ENCODE measurements at regions not wholly inside any gene's neighbourhood (a gene's known extent, or its start where the extent isn't known, plus 50 kb on each side); places are given as distances from the start of the nearest gene placed in this dataset.

DNA sequence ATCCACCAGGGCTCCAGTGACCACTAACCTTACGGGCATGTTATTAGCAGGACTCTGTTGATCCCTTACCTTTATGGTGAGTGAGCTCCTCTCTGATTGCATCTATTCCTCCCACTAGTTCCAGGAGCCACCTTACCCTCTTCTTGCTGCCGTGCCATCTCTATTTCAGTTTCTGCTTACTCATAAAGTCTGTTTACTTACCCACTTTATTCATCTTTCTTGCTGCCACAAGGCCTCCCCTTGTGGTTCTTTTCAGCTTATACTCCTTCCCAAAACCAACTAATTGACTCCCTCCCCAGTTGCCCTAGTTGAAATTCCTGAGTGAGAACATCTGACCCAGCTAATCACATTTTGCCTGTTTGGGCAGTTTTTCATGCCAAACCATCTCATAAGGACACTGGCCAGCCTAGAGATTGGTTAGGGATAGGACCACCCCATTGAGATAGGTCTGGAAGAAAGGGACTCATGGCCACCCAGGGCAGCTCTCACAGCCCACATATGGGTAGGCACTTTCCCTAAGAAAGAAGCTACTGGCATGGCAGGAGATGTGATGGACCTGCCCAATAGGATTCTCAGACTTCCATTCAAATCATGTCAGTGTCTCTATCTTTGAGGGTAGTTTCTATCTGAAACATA, 412.7 kb downstream of the EFNA5 start:
- no peak for DNase-seq

DNA sequence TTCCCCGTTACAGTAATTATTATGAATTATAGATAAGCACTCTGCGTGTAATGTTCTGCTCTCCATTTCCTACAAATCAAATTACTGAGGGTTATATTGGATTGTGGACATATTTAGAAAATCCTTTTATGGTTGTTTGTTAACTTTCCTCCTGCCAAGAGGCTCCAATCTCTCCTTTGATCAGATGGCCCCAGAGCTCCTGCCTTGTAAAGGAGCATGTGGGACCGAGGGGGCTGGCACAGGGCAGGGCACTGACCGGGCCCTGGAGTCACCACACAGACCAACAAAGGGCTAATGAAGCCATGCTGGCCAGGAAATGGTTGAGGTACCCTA, 415.9 kb downstream of the EFNA5 start:
- DNase-seq: no peak

DNA sequence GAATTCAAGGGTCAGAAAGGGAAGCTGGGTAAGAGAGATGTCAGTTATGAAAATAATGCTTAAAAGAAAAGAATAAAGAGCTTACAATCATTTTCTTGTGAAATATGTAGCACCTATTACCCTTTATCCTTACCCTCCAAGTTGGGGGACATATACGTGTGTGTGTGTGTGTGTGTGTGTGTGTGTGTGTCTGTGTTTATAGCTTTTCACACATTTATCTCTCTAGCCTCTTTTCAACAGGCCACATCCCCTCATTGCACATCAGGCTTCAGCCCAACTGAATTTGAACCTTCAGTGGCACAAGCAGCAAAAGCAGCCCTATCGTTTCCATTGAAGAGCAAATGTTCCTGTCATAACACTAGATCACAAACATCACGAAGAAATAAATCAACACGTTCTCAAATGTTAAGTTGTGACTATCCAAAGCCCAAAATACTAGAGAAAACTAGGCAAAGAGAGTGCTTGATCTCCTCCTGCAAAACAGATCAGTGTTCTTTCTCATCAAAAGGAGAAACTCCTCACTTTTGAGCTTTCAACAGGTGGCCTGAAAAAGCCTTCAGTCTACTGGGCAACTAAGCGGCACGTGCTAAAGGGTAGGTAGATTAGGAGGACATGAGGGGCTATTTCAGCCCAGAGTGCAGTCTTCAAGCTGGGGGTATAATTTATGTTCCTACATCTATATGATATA, 416.4 kb downstream of the EFNA5 start:
- peak in 1 of 2 donors; percentile 17 for DNase-seq

DNA sequence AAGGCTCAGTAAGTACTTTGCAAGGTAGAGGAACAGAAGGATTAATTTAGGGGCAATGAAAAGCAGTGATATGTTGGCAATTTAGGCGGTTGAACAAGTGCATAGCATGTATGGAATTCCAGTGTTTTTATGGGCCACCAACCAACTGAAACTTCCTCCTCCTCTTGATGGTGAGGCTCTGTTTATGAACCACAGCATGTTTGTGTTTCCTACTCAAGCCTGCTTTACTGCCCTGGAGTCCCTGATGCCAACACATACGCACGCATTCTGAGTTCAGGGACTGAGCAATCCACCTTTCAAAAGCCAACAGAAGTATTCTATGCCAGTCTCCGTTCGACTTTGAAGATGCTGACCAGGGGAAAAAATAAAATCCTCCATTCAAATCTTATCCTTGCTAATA, 417.5 kb downstream of the EFNA5 start:
- no peak for DNase-seq

DNA sequence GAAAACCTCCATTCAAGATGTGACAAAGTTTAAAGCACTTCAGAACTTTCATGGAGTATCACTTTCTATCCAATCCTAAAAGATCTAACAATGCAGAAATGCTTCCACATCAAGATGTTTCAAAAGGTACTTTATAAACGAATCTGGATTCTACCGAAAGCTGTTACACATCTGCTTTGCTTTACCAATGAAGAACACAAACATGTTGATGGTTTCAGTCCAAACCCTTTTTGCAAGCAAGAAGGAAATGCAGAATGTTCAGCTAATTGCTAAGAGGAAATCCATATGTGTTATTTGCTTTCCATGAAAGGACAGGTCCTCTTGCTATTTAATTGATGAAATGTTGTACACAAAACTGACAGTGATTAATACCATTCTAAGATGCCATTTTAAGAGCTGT, 419.6 kb downstream of the EFNA5 start:
- no peak for DNase-seq

DNA sequence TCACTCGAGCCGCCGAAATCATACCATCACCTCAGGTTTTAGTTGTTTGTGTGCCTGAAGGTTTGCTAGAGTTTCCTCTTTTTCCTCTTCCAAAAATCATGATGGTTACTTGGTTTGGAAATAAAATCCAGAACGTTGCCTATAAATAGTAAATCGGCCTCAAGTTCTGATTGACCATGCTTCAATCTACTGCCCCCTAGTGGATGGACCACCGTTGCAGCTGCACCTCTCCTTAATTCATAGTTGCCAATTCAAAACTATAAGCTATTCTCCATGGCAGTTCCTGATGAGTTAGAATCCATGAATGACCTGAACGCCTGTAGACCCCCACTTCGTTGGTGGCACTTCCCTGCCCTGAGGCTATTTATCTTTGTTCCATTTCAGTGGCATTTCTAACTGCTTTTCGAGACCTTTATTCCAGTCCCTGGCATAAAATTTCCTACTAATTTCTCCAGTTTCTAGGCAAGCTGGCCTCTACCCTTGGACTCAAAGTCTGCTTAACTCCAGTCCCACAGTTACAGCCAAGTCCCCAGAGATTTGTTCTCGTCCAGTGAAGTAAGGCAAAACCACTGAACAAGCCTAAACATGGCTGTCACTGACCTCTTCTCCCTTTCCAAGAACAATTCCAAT, 422.6 kb downstream of the EFNA5 start:
- peak; percentile 22 to 48 for DNase-seq

DNA sequence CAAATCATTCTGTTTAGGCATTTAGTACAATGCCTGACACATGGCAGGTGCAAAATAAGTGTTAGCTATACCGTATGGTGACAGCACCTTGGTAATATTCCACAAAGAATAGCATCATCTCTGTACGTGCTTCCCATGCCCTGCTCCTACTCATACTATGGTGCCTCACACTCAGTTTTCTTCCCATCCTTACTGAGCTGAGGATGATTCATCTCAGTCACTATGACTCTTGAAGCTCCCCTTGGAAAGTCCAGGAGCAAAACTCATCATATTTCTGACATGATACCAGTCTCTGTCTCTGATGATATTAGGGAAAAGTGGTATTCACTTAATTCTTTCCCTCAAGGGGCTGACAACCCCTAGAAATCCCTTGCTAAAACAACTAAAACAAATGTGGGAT, 423.3 kb downstream of the EFNA5 start:
- no peak for DNase-seq

DNA sequence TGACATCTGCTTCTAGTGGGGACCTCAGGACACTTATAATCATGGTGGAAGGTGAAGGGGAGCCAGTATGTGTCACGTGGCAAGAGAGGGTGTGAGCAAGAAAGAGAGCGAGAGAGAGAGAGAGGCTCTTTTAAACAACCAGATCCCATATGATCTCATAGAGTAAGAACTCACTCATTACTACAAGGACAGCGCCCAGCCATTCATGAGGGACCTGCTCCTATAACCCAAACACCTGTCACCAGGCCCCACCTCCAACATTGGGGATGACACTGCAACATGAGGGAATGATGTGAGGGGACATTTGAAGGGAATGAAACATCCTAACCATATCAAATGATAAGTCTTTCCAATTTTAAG, 427.5 kb downstream of the EFNA5 start:
- no peak for DNase-seq

DNA sequence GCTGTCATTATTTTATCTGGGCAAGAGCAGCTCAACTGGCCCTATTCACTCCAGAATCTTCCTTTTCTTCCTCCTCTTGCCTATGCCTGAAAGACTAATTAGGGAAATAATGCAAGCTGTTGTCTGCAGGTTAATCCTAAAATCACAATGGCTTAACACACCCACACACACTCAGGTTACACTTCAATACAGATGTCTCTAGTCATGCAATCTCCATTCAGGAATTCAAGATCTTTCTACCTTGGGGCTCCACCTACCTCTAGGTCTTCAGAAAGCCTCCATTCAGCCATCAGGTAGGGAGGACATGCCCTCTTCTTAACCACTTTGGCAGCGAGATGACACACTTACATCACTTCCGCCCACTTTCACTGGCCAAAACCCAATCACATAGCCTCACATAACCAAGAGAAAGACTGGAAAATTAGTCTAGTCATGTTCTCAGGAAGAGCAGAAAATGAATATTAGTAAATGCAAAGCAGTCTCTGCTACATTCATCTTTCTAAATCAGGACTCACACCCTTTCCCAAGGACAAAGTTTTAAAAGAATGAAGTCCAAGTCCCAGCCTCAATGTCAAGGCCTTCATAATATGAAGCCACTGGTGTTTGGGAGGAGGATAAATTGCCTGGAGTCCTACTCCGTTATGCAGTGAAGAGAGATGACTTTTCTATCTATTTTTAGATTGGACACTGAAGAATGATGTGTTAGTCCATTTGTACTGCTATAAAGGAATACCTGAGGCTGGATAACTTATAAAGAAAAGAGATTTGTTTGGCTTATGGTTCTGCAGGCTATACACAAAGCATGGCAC, 428.1 kb downstream of the EFNA5 start:
- DNase-seq: no peak

DNA sequence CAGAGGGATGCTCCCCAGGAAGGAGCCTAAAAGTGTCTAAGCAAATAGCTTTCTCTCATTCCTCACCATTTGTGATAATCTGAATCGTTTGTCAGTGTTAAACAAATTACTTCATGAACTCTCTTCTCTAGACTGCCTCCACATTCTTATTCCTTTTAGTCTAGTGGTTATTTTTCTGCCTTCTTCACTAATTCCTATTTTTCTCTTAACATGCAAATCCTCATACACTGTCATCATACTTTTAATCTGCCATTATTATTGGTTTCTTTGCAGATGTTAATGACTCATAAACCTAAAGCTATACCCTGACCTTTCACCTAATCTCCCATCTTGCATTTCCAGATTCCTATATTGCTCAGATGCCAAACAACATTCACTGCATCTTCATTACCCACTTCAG, 428.9 kb downstream of the EFNA5 start:
- DNase-seq: no peak

DNA sequence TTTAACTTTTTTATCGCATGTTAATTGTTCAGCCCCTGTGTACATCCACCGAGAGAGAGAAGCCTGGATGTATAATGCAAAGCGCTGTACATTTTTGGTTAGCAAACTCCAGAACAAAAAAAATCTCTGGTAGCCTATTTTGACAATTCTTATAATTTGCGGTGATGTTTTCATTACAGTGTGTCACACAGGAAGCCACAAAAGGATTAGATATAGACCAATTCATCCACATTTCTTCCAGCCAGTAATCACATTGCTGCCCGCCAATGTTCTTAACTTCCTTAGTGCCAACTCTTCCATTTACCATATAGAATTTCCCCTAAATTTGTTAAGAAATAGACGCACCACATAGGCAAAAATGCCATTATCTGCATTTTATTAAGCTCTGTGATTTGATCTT, 435.6 kb downstream of the EFNA5 start:
- DNase-seq: no peak

DNA sequence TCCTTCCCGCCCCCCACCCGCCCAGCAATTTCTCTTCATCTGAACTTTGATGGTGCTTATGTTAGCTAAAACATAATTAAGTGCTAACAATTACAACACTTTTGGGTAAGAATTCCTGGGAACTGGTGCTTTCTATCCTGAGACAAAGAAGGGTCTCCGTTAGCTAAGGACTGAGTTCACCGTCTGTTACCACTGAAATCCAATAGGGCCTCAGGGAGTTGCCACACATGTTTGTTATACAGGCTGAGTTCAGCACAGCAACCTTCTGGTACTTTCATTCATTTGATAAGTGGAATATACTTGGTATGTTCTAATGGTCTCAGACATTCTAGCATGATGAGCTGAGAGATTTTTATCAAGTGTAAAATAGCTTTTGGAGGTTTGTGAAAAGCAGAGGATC, 437.9 kb downstream of the EFNA5 start:
- no peak for DNase-seq

DNA sequence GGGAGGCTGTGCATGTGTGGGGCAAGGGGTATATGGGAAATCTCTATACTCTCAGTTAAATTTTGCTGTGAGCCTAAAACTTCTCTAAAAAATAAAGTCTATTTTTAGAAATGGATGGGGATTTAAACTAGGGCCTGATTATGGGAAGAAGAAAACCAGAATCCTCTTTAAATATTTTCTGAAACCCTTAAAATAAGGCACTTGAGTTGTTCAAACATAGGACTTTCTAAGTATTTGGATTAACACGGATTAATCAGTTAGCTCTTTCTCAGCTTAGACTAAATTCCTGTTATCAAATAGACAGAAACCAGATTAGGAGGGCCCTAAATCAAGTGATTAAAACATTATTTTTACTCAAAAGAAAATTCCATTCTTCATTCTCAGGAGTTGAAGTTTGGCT, 438.4 kb downstream of the EFNA5 start:
- no peak for DNase-seq

DNA sequence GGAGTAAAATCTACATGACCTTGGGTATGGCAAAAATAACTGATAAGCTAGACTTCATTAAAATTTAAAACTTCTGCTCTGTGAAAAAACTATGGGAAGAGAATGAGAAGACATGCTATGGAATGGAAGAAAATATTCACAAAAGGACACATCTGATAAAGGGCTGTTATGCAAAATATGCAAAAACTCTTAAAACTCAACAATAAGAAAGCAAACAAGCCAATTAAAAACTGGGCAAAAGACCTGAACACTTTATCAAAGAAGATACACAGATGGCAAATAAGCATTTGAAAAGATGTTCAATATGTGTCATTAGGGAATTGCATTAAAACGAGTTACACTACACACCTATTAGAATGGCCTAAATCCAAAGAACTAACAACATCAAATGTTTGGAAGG, 439.5 kb downstream of the EFNA5 start:
- no peak for DNase-seq

DNA sequence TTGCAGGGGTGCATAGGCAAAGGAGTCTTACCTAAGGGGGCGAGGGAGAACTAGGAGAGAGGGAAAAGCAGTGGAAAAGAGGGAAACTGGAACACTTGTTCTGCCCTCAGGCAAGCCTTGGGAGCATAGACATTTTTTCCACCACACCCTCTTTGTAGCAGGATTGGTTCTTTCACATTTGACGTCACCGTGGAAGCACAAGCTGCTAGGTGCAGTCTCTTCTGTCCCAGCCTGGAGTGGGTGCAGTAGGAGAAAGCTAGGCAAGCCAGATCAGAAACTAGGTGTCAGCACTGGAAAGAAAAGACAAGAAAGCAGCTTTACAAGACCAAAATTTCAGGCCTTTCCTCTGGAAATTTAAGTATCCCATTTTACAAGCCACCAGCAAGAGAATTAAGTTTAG, 440.4 kb downstream of the EFNA5 start:
- no peak for DNase-seq

DNA sequence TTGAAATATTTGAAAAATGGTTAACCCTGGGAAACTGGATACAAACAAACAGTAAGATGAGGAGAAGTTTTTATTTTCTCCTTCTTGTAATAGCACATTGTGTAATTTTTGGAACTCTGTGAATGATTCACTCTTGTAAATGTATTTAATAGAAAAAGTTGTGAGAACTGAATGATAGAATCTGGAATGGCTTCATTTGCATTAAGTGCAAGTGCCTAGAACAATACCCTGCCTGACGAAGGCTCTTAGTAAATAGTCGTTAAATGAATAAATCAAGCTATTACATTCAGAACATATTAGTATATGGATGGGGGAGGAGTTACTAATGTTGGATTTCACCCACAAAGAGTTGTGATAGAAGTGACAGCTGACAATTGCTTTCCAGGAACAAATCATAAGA, 442.5 kb downstream of the EFNA5 start:
- no peak for DNase-seq

DNA sequence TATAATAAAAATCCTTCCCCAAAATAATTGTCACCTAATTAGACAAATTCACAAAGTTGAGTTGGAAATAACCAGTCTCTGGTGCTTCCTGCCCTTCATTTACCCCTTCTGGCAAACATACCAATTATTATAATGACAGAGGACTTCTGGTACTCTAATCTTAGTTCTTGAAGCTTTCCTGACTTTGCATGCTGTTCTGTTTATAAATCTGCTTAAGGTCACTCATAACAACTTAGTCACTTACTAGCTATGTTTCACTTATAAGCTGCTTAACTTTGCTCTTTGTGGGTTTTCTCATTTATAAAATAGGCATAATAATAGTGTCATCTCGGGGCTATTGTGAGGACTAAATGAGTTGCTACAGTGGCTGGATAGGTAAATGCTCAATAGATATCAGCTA, 446.5 kb downstream of the EFNA5 start:
- DNase-seq: no peak

DNA sequence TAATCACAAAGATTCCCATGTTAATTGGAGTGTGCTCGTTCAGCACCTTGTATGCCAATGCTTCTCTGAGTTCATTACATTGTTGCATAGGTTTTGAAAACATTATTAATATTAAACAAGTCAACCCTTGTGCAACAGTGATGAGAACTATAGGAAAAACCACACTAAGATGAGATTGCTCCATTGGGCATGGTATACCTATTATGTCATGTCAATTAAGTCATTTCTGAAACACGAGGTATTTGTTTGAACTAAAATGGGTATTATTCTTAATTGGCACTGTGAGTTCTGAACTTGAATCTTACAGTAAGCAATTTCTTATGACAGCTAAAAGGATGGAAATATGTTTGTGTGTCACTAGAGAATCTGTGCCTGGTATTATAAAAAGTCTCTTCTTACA, 447.7 kb downstream of the EFNA5 start:
- DNase-seq: no peak

DNA sequence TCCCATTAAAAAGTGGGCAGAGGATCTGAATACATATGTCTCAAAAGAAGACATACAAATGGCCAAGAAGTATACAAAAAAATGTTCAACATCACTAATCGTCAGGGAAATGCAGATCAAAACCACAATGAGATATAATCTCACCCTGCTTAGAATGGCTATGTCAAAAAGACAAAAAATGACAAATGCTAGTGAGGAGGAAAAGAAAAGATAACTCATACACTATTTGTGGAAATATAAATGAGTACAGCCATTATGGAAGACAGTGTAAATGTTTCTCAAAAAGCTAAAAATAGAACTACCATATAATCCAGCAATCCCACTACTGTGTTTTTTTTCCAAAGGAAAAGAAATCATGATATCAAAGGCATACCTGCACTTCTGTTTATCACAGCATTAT, 450.7 kb downstream of the EFNA5 start:
- DNase-seq: no peak

DNA sequence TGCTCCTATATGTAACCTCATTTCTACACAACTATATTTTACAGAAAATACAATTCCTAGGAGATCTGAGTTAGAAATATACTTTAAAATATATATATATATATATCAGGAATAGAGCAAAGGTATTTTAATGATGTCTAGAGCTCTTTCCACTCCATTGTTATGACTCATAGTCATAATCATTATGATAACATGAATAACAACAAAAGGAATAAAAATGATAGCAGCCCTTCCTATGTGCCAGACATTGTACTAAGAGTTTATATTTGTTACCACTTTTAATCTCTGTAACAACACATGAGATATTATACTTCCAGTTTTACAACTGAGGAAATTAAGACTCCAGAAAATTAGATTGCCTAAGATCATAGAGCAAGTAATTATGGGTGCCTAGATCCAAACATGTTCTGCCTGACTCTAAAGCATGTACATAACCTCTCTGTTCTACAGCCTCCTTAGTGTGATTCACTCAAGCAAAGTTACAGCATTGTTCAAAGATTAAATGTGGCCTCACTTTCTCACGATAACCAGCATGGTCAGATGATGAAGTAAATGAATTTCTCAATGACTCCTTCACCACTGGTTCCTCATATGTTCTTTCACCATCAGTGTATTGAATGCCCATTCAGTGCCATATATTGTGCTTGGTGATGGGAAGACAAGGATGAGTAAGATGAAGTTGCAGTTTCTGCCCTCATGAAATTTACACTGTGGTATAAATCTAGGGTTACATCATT, 452.1 kb downstream of the EFNA5 start:
- no peak for DNase-seq

DNA sequence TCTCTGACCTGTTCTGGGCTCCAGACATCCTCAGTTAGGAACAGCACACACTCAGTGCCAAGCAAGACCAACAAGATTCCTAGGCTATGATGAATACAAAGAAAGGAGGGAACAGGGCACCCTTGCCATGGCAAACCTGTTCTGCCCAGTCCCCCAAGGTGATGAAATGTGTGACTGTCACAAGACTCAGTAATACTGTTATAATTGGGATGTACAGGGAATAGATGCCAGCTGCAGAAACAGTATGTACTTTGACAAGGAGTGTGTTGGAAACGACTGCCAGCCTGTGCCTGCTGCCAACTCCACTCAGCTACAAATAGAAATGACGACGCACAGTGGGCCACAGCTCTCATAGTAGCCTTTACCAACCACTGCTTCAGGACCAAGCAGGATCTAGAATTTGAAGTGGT, 453.0 kb downstream of the EFNA5 start:
- DNase-seq: no peak

DNA sequence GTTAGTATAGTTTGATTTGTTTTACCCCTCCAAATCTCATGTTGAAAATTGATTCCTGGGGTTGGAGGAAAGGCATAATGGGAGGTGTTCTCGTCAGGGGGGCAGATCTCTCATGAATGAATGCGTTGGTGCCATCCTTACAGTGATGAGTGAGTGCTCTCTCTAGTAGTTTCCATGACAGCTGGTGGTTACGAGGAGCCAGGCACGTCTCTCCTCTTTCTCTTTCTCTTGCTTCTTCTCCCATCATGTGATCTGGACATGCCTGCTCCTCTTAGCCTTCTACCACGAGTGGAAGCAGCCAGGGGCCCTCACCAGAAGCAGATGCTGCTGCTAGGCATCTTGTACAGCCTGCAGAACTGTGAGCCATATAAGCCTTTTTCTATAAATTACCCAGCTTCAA, 454.1 kb downstream of the EFNA5 start:
- no peak for DNase-seq

DNA sequence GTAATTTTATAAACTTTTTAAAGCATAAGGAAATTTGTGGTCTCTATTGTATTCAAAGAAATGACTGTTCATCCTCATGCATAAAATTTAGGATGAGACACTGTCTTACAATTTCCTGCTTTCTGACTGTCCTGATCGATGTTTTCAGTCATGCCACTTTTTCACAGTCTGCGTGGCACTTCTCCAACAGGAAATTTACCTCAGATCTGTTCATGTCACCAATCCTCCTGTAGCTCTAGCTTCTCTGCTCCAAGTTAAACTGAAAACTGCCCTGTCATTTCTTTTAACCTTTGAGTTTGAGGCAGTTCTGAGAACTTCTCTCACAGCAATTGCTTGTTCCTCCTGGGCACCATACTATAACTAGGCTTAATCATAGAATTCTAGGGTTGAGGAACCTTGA, 455.1 kb downstream of the EFNA5 start:
- DNase-seq: no peak

Data from CD4-positive, alpha-beta T cell treated with Interferon alpha-2 for 1 hour (primary cell).